PFSK-1 (cell line): ENCODE measurements at regions not wholly inside any gene's neighbourhood (a gene's known extent, or its start where the extent isn't known, plus 50 kb on each side); places are given as distances from the start of the nearest gene placed in this dataset.

Experiments
- FOXP2 ChIP-seq: optimal IDR thresholded peaks from 2 replicates; pipeline ENCODE3; 2011; ENCODE audit warnings: borderline replicate concordance, control low read depth, inconsistent platforms; ENCODE audit not compliant: insufficient read depth; ENCODE audit errors: extremely low read length, extremely low read depth
- POLR2AphosphoS5 ChIP-seq: IDR thresholded peaks from 2 replicates; pipeline ENCODE4 v1.6.1; 2012; ENCODE audit warnings: low read depth, mild to moderate bottlenecking, control low read depth, low read length, moderate library complexity
- REST ChIP-seq, 2 experiments: IDR thresholded peaks; 2 replicates each; pipeline versions ENCODE4 v1.6.1 to v1.8.0; 2011 to 2012; ENCODE audit warnings: low read depth in 2 of 2, low read length in 2 of 2, control low read depth in 1 of 2, inconsistent platforms in 1 of 2, mild to moderate bottlenecking in 1 of 2, moderate library complexity in 1 of 2; ENCODE audit not compliant: insufficient read depth in 1 of 2
- SIN3A ChIP-seq: IDR thresholded peaks from 2 replicates; pipeline ENCODE4 v1.6.1; 2012; ENCODE audit warnings: mild to moderate bottlenecking, low read length, moderate library complexity, borderline replicate concordance; ENCODE audit not compliant: insufficient read depth
- TAF1 ChIP-seq: IDR thresholded peaks from 2 replicates; pipeline ENCODE4 v1.6.1; 2012; ENCODE audit warnings: low read length, control low read depth, borderline replicate concordance; ENCODE audit not compliant: insufficient read depth

GRCh38 chr1:221172841-221173240, 293.6 kb downstream of the HLX start:
- TF ChIP-seq POLR2AphosphoS5 (no peak), SIN3A (no peak), FOXP2 (no peak), REST (IDR thresholded peaks at IDR 0.05; ENCODE audit: insufficient read depth in 1 of 2, low read depth in 2 of 2, low read length in 2 of 2) (no peak), TAF1 (no peak)

GRCh38 chr1:221174330-221174993, 295.2 kb downstream of the HLX start:
- no peak for TF ChIP-seq REST (IDR thresholded peaks at IDR 0.05; ENCODE audit: insufficient read depth in 1 of 2, low read depth in 2 of 2, low read length in 2 of 2)

GRCh38 chr1:221175249-221175648, 296.0 kb downstream of the HLX start:
- no peak for TF ChIP-seq FOXP2
- no peak for TF ChIP-seq REST (IDR thresholded peaks at IDR 0.05; ENCODE audit: insufficient read depth in 1 of 2, low read depth in 2 of 2, low read length in 2 of 2)
- no peak for TF ChIP-seq SIN3A
- TF ChIP-seq POLR2AphosphoS5: no peak
- no peak for TF ChIP-seq TAF1

GRCh38 chr1:221180704-221181368, 301.6 kb downstream of the HLX start:
- TF ChIP-seq REST (IDR thresholded peaks at IDR 0.05; ENCODE audit: insufficient read depth in 1 of 2, low read depth in 2 of 2, low read length in 2 of 2): no peak
- no peak for TF ChIP-seq FOXP2
- TF ChIP-seq POLR2AphosphoS5: no peak
- TF ChIP-seq SIN3A: no peak
- TF ChIP-seq TAF1: no peak
